WERI-Rb-1 (cell line): ENCODE measurements at regions not wholly inside any gene's neighbourhood (a gene's known extent, or its start where the extent isn't known, plus 50 kb on each side); places are given as distances from the start of the nearest gene placed in this dataset.

Experiments
- DNase-seq: peaks from one replicate; pipeline ENCODE4 v3.0.0-alpha.2; 2020
- H3K27ac ChIP-seq: fragments of 250-450 bp; sonication (Bioruptor Pico); 2 replicates; pipeline ENCODE4 v1.5.1; 2020; ENCODE audit warnings: mild to moderate bottlenecking, moderate library complexity
- H3K27me3 ChIP-seq: fragments of 250-450 bp; sonication (Bioruptor Pico); 2 replicates; pipeline ENCODE4 v1.5.1; 2021; ENCODE audit warnings: mild to moderate bottlenecking, low read depth, moderate library complexity; ENCODE audit not compliant: insufficient read depth, severe bottlenecking
- H3K36me3 ChIP-seq: fragments of 250-450 bp; sonication (Bioruptor Pico); 2 replicates; pipeline ENCODE4 v1.5.1; 2020; ENCODE audit warnings: mild to moderate bottlenecking, moderate library complexity
- H3K4me3 ChIP-seq: 2 replicates; pipeline ENCODE4 v1.5.1; 2011; ENCODE audit warnings: low read depth, mild to moderate bottlenecking, control low read depth, low read length
- H3K9me3 ChIP-seq: fragments of 250-450 bp; sonication (Bioruptor Pico); 2 replicates; pipeline ENCODE4 v1.5.1; 2021; ENCODE audit warnings: mild to moderate bottlenecking, moderate library complexity; ENCODE audit not compliant: severe bottlenecking
- CTCF ChIP-seq: IDR thresholded peaks from 2 replicates; pipeline ENCODE4 v1.5.1; 2011; ENCODE audit warnings: low read depth, mild to moderate bottlenecking, control low read depth, inconsistent platforms, low read length

GRCh38 chr2:118672571-118673158, 174.8 kb downstream of the EN1 start:
- no peak for DNase-seq
- TF ChIP-seq CTCF, result no peak
- Histone ChIP-seq H3K4me3 (no peak overlapping the region), H3K27ac (no peak overlapping the region), H3K36me3 (no peaks in the 10 kb centered on the region), H3K27me3 (peaks cover 67% of the 10 kb centered on the region), H3K9me3 (no peaks in the 10 kb centered on the region)

- no peak for TF ChIP-seq CTCF
- no peak overlapping the region for H3K4me3 ChIP-seq
- no peaks in the 10 kb centered on the region for H3K9me3 ChIP-seq
- peaks cover 73% of the 10 kb centered on the region for H3K27me3 ChIP-seq
- no peaks in the 10 kb centered on the region for H3K36me3 ChIP-seq
- no peak overlapping the region for H3K27ac ChIP-seq
- DNase-seq, result no peak
These were observed 175.6 kb downstream of the EN1 start for GRCh38 chr2:118671701-118672454.

- H3K27me3 ChIP-seq, result peaks cover 73% of the 10 kb centered on the region
- DNase-seq, result no peak
- no peaks in the 10 kb centered on the region for H3K9me3 ChIP-seq
- H3K36me3 ChIP-seq, result no peaks in the 10 kb centered on the region
- no peak for TF ChIP-seq CTCF
- H3K27ac ChIP-seq, result no peak overlapping the region
- no peak overlapping the region for H3K4me3 ChIP-seq
These were observed 176.6 kb downstream of the EN1 start for GRCh38 chr2:118670838-118671237.

GRCh38 chr2:118670276-118670675, 177.2 kb downstream of the EN1 start:
- DNase-seq, result no peak
- Histone ChIP-seq H3K4me3 (no peak overlapping the region), H3K27ac (no peak overlapping the region), H3K27me3 (peaks cover 72% of the 10 kb centered on the region), H3K36me3 (no peaks in the 10 kb centered on the region), H3K9me3 (no peaks in the 10 kb centered on the region)
- no peak for TF ChIP-seq CTCF

- no peak for TF ChIP-seq CTCF
- H3K9me3 ChIP-seq, result no peaks in the 10 kb centered on the region
- H3K27me3 ChIP-seq, result peaks cover 69% of the 10 kb centered on the region
- no peak overlapping the region for H3K4me3 ChIP-seq
- no peaks in the 10 kb centered on the region for H3K36me3 ChIP-seq
- no peak overlapping the region for H3K27ac ChIP-seq
- no peak for DNase-seq
These were observed 177.8 kb downstream of the EN1 start for GRCh38 chr2:118669654-118670053.
